ENCODE measurements at regions not wholly inside any gene's neighbourhood (a gene's known extent, or its start where the extent isn't known, plus 50 kb on each side); places are given as distances from the start of the nearest gene placed in this dataset.

DNA sequence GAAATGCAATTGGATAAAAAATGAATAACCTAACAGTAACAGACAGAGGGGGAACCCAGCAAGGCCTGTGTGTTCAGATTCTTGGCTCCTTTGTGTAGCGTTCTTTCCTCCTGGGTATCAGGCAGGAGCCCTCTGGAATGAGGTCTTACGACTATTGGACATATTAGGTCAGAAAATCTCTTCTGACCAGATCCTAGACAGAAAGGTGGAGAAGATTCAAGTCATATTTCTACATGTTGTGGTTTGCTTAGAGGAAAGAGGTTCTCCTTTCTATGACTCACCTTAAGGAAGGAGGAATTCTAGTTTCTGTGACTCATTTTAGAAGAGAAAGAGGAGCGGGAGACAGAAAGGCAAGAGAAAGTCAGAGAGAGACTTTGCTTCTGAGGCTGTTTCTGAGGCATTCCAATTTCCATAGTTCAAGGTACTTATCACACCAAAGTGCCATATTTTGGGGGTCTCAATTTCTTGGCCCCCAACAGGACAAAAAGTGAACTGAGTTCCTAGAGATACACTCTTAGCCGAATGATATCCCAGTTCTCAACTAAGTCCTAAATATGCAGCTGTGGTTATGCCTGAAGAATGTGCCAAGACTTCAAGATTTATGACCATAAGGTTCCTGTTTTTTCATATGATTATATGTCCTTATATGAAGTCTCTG, 618.6 kb downstream of the ZEB2 start:
- H3K4me1 ChIP-seq (ENCODE audit: insufficient read depth, low read length) = no peaks in the 10 kb centered on the region
- POLR2A ChIA-PET = no interaction called here
- Mint-ChIP-seq H3K27ac (no peak overlapping the region), H3K9me3 (no peaks in the 10 kb centered on the region), H3K36me3 (no peaks in the 10 kb centered on the region), H3K4me3 (no peak overlapping the region), H3K27me3 (no peaks in the 10 kb centered on the region), H3K4me1 (peaks cover 6 to 13% (median 11%) of the 10 kb centered on the region in 3 donors)
- H3K36me3 ChIP-seq (ENCODE audit: insufficient read depth, low read length) = no peaks in the 10 kb centered on the region
- no peaks in the 10 kb centered on the region for H3K9me3 ChIP-seq (ENCODE audit: low read length)
- no peak overlapping the region for H3K4me3 ChIP-seq (ENCODE audit: low read length)
- DNase-seq = no peak
- H3K27me3 ChIP-seq (ENCODE audit: insufficient read depth, low read length, poor library complexity, severe bottlenecking) = no peaks in the 10 kb centered on the region
- CTCF ChIA-PET = no interaction called here
- no peak overlapping the region for H3K27ac ChIP-seq (ENCODE audit: low read depth, low read length)

DNA sequence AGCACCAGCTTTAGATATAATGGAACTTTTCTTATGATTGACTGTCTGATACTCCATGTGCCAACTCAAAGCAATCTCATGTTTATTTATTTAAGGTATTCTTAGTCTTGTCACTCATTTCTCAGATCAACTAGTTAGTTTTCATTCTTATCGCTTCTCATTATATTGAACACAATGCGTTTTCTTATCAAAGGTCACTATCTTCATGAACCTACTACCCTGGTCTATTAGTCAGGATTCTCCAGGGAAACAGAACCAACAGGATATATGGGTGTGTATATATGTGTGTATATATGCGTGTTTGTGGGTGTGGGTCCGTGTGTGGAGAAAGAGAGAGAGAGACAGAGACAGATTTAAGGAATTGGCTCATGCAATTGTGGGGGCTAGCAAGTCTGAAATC, 619.9 kb downstream of the ZEB2 start:
- Histone ChIP-seq H3K27me3 (ENCODE audit: insufficient read depth, low read length, poor library complexity, severe bottlenecking) (no peaks in the 10 kb centered on the region), H3K9me3 (ENCODE audit: low read length) (no peaks in the 10 kb centered on the region), H3K4me1 (ENCODE audit: insufficient read depth, low read length) (no peaks in the 10 kb centered on the region), H3K36me3 (ENCODE audit: insufficient read depth, low read length) (no peaks in the 10 kb centered on the region), H3K4me3 (ENCODE audit: low read length) (no peak overlapping the region), H3K27ac (ENCODE audit: low read depth, low read length) (no peak overlapping the region)
- no peak overlapping the region for H3K4me3 Mint-ChIP-seq
- no peaks in the 10 kb centered on the region for H3K36me3 Mint-ChIP-seq
- no peaks in the 10 kb centered on the region for H3K27me3 Mint-ChIP-seq
- no peaks in the 10 kb centered on the region for H3K9me3 Mint-ChIP-seq
- peaks cover 6 to 13% (median 11%) of the 10 kb centered on the region in 3 donors for H3K4me1 Mint-ChIP-seq
- no peak for DNase-seq
- no peak overlapping the region for H3K27ac Mint-ChIP-seq
- ChIA-PET CTCF (no interaction called here), POLR2A (no interaction called here)

DNA sequence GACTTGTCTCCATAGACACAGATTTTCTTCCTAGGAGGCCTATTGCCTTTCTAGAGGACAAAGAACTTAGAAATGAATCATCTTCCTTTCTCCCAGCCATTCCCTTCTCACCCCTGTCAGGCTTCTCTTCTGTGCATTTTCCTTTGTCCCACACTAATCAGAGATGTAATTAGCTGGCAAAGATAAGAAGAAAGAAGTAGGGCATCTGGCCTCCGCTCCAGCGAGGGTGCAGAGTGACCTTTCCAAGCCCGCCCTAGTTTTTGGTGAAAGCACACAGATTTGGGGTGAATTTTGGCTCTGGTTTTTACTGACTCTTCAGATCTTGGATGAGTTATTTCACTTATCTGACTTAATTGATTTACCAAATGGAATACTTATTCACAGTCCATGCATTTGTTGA, 626.5 kb downstream of the ZEB2 start:
- CTCF ChIA-PET = no interaction called here
- no peak for DNase-seq
- no peaks in the 10 kb centered on the region for H3K27me3 ChIP-seq (ENCODE audit: insufficient read depth, low read length, poor library complexity, severe bottlenecking)

DNA sequence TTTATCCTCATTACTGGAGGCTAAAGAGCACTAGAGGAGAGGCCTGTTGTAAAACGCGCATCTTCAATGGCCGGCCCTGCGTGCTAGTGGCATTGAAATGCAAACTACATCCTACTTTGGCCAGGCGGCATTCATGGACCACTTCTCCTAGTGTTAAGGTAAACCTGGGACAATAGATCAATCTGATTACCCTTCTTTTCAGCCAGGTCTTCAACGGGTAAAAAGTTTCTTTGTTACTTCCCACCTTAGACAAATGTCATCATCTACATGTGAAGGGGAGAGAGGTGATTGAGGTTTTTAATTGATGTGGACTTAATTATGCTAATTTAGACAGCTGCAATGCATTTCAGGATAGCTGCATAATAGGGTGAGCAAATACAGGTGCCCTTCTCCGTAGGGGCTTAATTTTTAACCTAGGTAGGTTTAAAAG, 628.0 kb downstream of the ZEB2 start:
- no peaks in the 10 kb centered on the region for H3K4me1 Mint-ChIP-seq
- no peak overlapping the region for H3K27ac Mint-ChIP-seq
- no peaks in the 10 kb centered on the region for H3K36me3 ChIP-seq (ENCODE audit: insufficient read depth, low read length)
- ChIA-PET POLR2A (no interaction called here), CTCF (no interaction called here)
- no peak overlapping the region for H3K4me3 ChIP-seq (ENCODE audit: low read length)
- no peak overlapping the region for H3K27ac ChIP-seq (ENCODE audit: low read depth, low read length)
- no peaks in the 10 kb centered on the region for H3K4me1 ChIP-seq (ENCODE audit: insufficient read depth, low read length)
- no peaks in the 10 kb centered on the region for H3K9me3 Mint-ChIP-seq
- H3K4me3 Mint-ChIP-seq = no peak overlapping the region
- H3K27me3 ChIP-seq (ENCODE audit: insufficient read depth, low read length, poor library complexity, severe bottlenecking) = no peaks in the 10 kb centered on the region
- H3K9me3 ChIP-seq (ENCODE audit: low read length) = no peaks in the 10 kb centered on the region
- no peak for DNase-seq
- H3K36me3 Mint-ChIP-seq = no peaks in the 10 kb centered on the region
- H3K27me3 Mint-ChIP-seq = peaks cover 7 to 21% of the 10 kb centered on the region in 2 donors

More for the DNA sequence above, 626.5 kb downstream of the ZEB2 start:
- Mint-ChIP-seq H3K27me3 (peaks cover 7 to 17% of the 10 kb centered on the region in 2 donors), H3K27ac (no peak overlapping the region), H3K4me1 (no peaks in the 10 kb centered on the region), H3K36me3 (no peaks in the 10 kb centered on the region), H3K4me3 (no peak overlapping the region), H3K9me3 (no peaks in the 10 kb centered on the region)
- Histone ChIP-seq H3K36me3 (ENCODE audit: insufficient read depth, low read length) (no peaks in the 10 kb centered on the region), H3K4me3 (ENCODE audit: low read length) (no peak overlapping the region), H3K9me3 (ENCODE audit: low read length) (no peaks in the 10 kb centered on the region), H3K4me1 (ENCODE audit: insufficient read depth, low read length) (no peaks in the 10 kb centered on the region), H3K27ac (ENCODE audit: low read depth, low read length) (no peak overlapping the region)
- POLR2A ChIA-PET = no interaction called here

DNA sequence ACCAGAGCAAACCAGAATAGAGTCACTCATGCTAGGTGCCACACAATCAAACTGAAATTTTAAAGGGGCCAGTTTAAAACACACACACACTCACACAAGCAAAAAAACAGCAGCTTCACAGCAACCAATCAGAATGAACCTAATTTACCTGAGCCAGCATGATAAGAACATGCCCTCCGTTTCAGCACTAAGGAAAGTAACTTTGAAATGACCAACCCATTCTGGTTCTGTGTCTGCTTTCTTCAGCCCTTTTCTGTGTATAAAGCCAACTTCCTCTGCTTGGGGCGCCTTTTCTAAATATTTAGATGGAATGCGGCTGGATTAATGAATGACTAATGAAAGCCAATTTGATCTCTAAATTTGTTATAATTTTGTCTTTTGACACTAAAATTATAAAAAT, 629.1 kb downstream of the ZEB2 start:
- Histone ChIP-seq H3K27me3 (ENCODE audit: insufficient read depth, low read length, poor library complexity, severe bottlenecking) (no peaks in the 10 kb centered on the region), H3K4me1 (ENCODE audit: insufficient read depth, low read length) (no peaks in the 10 kb centered on the region), H3K27ac (ENCODE audit: low read depth, low read length) (no peak overlapping the region), H3K9me3 (ENCODE audit: low read length) (no peaks in the 10 kb centered on the region), H3K36me3 (ENCODE audit: insufficient read depth, low read length) (no peaks in the 10 kb centered on the region), H3K4me3 (ENCODE audit: low read length) (no peak overlapping the region)
- Mint-ChIP-seq H3K4me1 (no peaks in the 10 kb centered on the region), H3K27me3 (peaks cover 7 to 21% of the 10 kb centered on the region in 2 donors), H3K27ac (peak overlapping the region in 1 of 8 donors; percentile 32), H3K9me3 (no peaks in the 10 kb centered on the region), H3K36me3 (no peaks in the 10 kb centered on the region), H3K4me3 (no peak overlapping the region)
- no peak for DNase-seq
- ChIA-PET CTCF (no interaction called here), POLR2A (no interaction called here)

DNA sequence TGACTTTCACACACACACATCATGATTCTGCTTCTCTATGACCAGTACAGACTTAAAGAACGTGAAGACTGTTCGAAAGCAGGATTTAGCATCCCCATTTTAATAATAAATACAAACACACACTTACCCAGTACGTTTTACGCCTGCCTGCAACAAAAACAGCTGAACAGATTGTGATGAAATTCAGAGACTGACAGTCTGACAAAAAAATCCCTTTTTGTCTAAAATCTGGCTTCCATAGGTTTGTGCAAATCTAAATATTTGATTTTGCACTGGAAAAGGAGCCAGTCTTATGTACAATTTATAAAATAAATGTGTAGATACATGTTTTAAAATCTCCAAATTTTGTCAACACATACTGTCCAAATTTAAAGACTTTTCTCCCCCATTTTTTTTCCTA, 630.7 kb downstream of the ZEB2 start:
- Histone ChIP-seq H3K36me3 (ENCODE audit: insufficient read depth, low read length) (no peaks in the 10 kb centered on the region), H3K27ac (ENCODE audit: low read depth, low read length) (no peak overlapping the region), H3K4me3 (ENCODE audit: low read length) (no peak overlapping the region), H3K4me1 (ENCODE audit: insufficient read depth, low read length) (no peaks in the 10 kb centered on the region), H3K27me3 (ENCODE audit: insufficient read depth, low read length, poor library complexity, severe bottlenecking) (no peaks in the 10 kb centered on the region), H3K9me3 (ENCODE audit: low read length) (no peaks in the 10 kb centered on the region)
- no peak for DNase-seq
- POLR2A ChIA-PET = no interaction called here
- H3K4me3 Mint-ChIP-seq = no peak overlapping the region
- H3K36me3 Mint-ChIP-seq = no peaks in the 10 kb centered on the region
- H3K27ac Mint-ChIP-seq = no peak overlapping the region
- CTCF ChIA-PET = no interaction called here
- H3K9me3 Mint-ChIP-seq = no peaks in the 10 kb centered on the region
- no peaks in the 10 kb centered on the region for H3K4me1 Mint-ChIP-seq
- H3K27me3 Mint-ChIP-seq = peaks cover 7 to 15% of the 10 kb centered on the region in 2 donors

DNA sequence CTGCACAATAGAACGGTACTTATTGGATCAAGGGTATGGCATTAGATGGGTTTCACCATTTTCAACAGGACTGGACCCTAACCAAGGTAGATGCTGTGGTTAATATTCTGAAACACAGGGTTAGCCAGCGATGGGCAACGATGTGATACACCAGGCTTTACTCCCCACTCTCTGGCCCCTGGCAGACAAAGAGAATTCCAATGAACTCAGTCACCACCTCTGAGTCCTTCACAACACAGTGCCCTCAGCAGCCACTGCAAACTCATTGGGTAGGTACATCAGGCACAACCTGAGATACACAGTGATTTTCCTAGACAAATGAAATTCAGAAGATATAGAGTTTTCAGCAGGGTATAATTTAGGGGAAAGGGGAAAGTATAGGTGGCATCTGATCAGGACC, 634.5 kb downstream of the ZEB2 start:
- H3K4me3 ChIP-seq (ENCODE audit: low read length) = no peak overlapping the region
- Mint-ChIP-seq H3K9me3 (no peaks in the 10 kb centered on the region), H3K36me3 (no peaks in the 10 kb centered on the region), H3K4me3 (no peak overlapping the region), H3K4me1 (no peaks in the 10 kb centered on the region), H3K27ac (no peak overlapping the region), H3K27me3 (peaks cover 7 to 8% of the 10 kb centered on the region in 2 donors)
- CTCF ChIA-PET = no interaction called here
- no peaks in the 10 kb centered on the region for H3K36me3 ChIP-seq (ENCODE audit: insufficient read depth, low read length)
- POLR2A ChIA-PET = no interaction called here
- no peaks in the 10 kb centered on the region for H3K9me3 ChIP-seq (ENCODE audit: low read length)
- H3K27me3 ChIP-seq (ENCODE audit: insufficient read depth, low read length, poor library complexity, severe bottlenecking) = no peaks in the 10 kb centered on the region
- no peak for DNase-seq
- H3K27ac ChIP-seq (ENCODE audit: low read depth, low read length) = no peak overlapping the region
- H3K4me1 ChIP-seq (ENCODE audit: insufficient read depth, low read length) = no peaks in the 10 kb centered on the region

DNA sequence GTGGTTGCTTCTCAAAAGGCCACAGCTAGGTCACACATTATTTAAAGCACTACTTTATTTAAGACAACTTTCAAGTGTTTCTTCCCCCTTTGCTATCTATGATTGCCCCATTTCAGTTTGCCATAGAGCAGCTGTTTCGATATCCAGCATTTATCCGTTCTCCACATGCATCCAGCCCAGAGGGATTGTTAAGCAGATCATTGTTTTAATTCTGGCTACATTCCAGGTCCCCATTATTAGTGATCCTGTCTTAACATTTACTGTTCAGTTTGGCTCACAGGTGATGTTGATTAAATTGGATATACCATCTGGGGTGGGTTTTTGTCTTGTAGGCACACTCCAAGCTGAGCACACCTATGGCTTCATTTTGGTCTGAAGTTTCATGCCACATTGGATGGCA, 638.7 kb downstream of the ZEB2 start:
- no peaks in the 10 kb centered on the region for H3K36me3 Mint-ChIP-seq
- no peaks in the 10 kb centered on the region for H3K9me3 Mint-ChIP-seq
- no peak overlapping the region for H3K27ac Mint-ChIP-seq
- H3K4me1 ChIP-seq (ENCODE audit: insufficient read depth, low read length) = no peaks in the 10 kb centered on the region
- CTCF ChIA-PET = no interaction called here
- no peak overlapping the region for H3K4me3 ChIP-seq (ENCODE audit: low read length)
- H3K36me3 ChIP-seq (ENCODE audit: insufficient read depth, low read length) = no peaks in the 10 kb centered on the region
- H3K4me3 Mint-ChIP-seq = no peak overlapping the region
- H3K27me3 ChIP-seq (ENCODE audit: insufficient read depth, low read length, poor library complexity, severe bottlenecking) = no peaks in the 10 kb centered on the region
- no peaks in the 10 kb centered on the region for H3K9me3 ChIP-seq (ENCODE audit: low read length)
- POLR2A ChIA-PET = no interaction called here
- no peak for DNase-seq
- H3K4me1 Mint-ChIP-seq = no peaks in the 10 kb centered on the region
- H3K27me3 Mint-ChIP-seq = peaks cover 0 to 4% of the 10 kb centered on the region in 2 donors
- H3K27ac ChIP-seq (ENCODE audit: low read depth, low read length) = no peak overlapping the region

All from CD8-positive, alpha-beta memory T cell (primary cell).